Upper lobe of left lung (tissue), 4 donors: ENCODE measurements at regions not wholly inside any gene's neighbourhood (a gene's known extent, or its start where the extent isn't known, plus 50 kb on each side); places are given as distances from the start of the nearest gene placed in this dataset.

Experiments
- POLR2A ChIP-seq, 4 donors: fragments of 450-650 bp; IDR thresholded peaks; one replicate each; pipeline ENCODE4 v1.5.1; 2016 to 2017; ENCODE audit warnings: antibody characterized with exemption in 4 of 4, mild to moderate bottlenecking in 2 of 4
- TF ChIP-seq, protein P1 (sequence below), 6 experiments: fragments of 450-650 bp in 4 of 6; fragments of 200-600 bp in 2 of 6; sonication (generic) in 2 of 6; IDR thresholded peaks; one replicate each; pipeline ENCODE4 v1.5.1; 2016 to 2019; ENCODE audit warnings: antibody characterized with exemption in 6 of 6

DNA sequence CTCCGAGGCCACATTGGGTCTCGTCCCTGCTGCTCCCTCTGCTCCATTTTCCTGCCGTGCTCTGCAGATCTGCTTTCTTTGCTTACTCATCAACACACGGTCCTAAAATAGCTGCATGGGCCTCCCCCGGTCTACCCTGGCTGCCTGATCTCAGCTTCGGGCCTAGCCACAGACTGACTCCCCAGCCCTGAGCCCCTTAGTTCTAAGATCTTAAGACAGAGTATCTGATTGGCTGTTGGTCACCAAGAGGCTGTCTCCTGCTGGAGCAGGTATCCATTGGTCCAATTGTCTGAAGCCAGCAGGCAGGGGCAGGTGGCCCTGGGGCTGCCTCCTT lies 53.7 kb upstream of the NECTIN1 start:
- TF ChIP-seq, protein P1, sequence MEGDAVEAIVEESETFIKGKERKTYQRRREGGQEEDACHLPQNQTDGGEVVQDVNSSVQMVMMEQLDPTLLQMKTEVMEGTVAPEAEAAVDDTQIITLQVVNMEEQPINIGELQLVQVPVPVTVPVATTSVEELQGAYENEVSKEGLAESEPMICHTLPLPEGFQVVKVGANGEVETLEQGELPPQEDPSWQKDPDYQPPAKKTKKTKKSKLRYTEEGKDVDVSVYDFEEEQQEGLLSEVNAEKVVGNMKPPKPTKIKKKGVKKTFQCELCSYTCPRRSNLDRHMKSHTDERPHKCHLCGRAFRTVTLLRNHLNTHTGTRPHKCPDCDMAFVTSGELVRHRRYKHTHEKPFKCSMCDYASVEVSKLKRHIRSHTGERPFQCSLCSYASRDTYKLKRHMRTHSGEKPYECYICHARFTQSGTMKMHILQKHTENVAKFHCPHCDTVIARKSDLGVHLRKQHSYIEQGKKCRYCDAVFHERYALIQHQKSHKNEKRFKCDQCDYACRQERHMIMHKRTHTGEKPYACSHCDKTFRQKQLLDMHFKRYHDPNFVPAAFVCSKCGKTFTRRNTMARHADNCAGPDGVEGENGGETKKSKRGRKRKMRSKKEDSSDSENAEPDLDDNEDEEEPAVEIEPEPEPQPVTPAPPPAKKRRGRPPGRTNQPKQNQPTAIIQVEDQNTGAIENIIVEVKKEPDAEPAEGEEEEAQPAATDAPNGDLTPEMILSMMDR (IDR thresholded peaks at IDR 0.05) = no peak
- no peak for TF ChIP-seq POLR2A (IDR thresholded peaks at IDR 0.05)
